ENCODE measurements at regions not wholly inside any gene's neighbourhood (a gene's known extent, or its start where the extent isn't known, plus 50 kb on each side); places are given as distances from the start of the nearest gene placed in this dataset.

DNA sequence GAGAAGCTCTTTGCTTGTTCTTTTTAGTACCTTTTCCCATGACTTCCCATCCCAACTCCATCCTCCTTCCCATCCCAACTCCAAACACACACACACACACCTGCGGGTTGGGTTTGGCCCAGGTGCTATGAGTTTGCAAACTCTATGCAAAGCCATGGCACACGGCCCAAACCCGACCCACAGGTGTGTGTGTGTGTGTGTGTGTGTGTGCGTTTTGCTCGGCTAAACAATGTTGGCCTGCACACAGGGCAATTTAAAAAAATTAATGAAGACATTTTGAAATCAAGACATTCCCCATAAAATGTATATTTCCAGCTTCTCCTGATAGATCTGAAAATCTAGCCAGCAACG, 103.7 kb upstream of the TLE3 start:
- TF ChIP-seq, protein P1, sequence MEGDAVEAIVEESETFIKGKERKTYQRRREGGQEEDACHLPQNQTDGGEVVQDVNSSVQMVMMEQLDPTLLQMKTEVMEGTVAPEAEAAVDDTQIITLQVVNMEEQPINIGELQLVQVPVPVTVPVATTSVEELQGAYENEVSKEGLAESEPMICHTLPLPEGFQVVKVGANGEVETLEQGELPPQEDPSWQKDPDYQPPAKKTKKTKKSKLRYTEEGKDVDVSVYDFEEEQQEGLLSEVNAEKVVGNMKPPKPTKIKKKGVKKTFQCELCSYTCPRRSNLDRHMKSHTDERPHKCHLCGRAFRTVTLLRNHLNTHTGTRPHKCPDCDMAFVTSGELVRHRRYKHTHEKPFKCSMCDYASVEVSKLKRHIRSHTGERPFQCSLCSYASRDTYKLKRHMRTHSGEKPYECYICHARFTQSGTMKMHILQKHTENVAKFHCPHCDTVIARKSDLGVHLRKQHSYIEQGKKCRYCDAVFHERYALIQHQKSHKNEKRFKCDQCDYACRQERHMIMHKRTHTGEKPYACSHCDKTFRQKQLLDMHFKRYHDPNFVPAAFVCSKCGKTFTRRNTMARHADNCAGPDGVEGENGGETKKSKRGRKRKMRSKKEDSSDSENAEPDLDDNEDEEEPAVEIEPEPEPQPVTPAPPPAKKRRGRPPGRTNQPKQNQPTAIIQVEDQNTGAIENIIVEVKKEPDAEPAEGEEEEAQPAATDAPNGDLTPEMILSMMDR (IDR thresholded peaks at IDR 0.05): no peak
- no peak for TF ChIP-seq POLR2A (IDR thresholded peaks at IDR 0.05)
